GM18868 (cell line): ENCODE measurements at regions not wholly inside any gene's neighbourhood (a gene's known extent, or its start where the extent isn't known, plus 50 kb on each side); places are given as distances from the start of the nearest gene placed in this dataset.
"Not testable (repeated sequence)": the region's sequence is repeated elsewhere in the genome, so short reads cannot be mapped to it uniquely, and the experiment has no call there.

Experiments
- ATAC-seq: cut with Tn5 transposase; IDR thresholded peaks from one replicate; pipeline ENCODE4 v1.9.1; 2021; ENCODE audit warnings: mild to moderate bottlenecking, moderate library complexity; ENCODE audit not compliant: unreplicated experiment

GRCh38 chr1:181319907-181320306 is 163.4 kb upstream of the CACNA1E start:
- no peak for ATAC-seq

- ATAC-seq, result no peak
Measured at GRCh38 chr1:181324797-181325616, 158.3 kb upstream of the CACNA1E start.

- not testable (repeated sequence) for ATAC-seq
Measured at GRCh38 chr1:181325765-181326164, 157.6 kb upstream of the CACNA1E start.

- ATAC-seq, result no peak
Measured at GRCh38 chr1:181326348-181326747, 157.0 kb upstream of the CACNA1E start.

- ATAC-seq, result no peak
Measured at GRCh38 chr1:181327796-181328195, 155.5 kb upstream of the CACNA1E start.

GRCh38 chr1:181334724-181335123 is 148.6 kb upstream of the CACNA1E start:
- ATAC-seq, result no peak

GRCh38 chr1:181335631-181336030 is 147.7 kb upstream of the CACNA1E start:
- no peak for ATAC-seq

- no peak for ATAC-seq
Measured at GRCh38 chr1:181341026-181341632, 142.2 kb upstream of the CACNA1E start.

GRCh38 chr1:181344091-181344490 is 139.2 kb upstream of the CACNA1E start:
- ATAC-seq, result no peak

GRCh38 chr1:181345146-181345545 is 138.2 kb upstream of the CACNA1E start:
- ATAC-seq, result no peak

GRCh38 chr1:181347495-181348390 is 135.6 kb upstream of the CACNA1E start:
- no peak for ATAC-seq

GRCh38 chr1:181349512-181349911 is 133.8 kb upstream of the CACNA1E start:
- ATAC-seq, result no peak

GRCh38 chr1:181350131-181350530 is 133.2 kb upstream of the CACNA1E start:
- no peak for ATAC-seq

GRCh38 chr1:181351740-181352139 is 131.6 kb upstream of the CACNA1E start:
- ATAC-seq, result no peak

GRCh38 chr1:181352695-181353094 is 130.6 kb upstream of the CACNA1E start:
- no peak for ATAC-seq

- ATAC-seq, result no peak
Measured at GRCh38 chr1:181353526-181353925, 129.8 kb upstream of the CACNA1E start.

- no peak for ATAC-seq
Measured at GRCh38 chr1:181354865-181355264, 128.5 kb upstream of the CACNA1E start.

GRCh38 chr1:181356505-181357340 is 126.6 kb upstream of the CACNA1E start:
- no peak for ATAC-seq

- ATAC-seq, result no peak
Measured at GRCh38 chr1:181359012-181359411, 124.3 kb upstream of the CACNA1E start.

- no peak for ATAC-seq
Measured at GRCh38 chr1:181364801-181365200, 118.5 kb upstream of the CACNA1E start.

GRCh38 chr1:181366910-181367309 is 116.4 kb upstream of the CACNA1E start:
- no peak for ATAC-seq
